ENCODE measurements at regions not wholly inside any gene's neighbourhood (a gene's known extent, or its start where the extent isn't known, plus 50 kb on each side); places are given as distances from the start of the nearest gene placed in this dataset.

DNA sequence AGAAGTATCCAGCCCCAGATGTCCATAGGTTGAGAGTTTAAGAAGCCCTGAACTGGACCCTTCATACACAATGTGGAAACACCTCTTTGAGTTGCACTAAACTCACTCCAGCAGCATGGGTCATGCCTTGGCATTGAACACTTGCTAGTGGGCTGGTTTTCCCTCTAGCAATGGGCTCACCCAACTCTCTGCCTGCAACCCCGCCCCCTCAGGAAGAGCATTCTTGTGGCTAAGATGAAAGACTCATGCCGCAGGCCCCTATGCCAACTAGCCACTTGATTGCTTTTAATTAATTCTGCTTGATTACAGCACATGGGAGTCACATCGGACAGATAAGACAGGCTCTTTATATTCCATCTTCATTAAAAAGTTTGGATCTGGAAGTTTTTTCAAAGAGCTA lies 136.5 kb upstream of the GJB5 start:
- no peak for DNase-seq

- no peak for DNase-seq
Observed at GRCh38 chr1:34619256-34619655, 135.6 kb upstream of the GJB5 start.

DNA sequence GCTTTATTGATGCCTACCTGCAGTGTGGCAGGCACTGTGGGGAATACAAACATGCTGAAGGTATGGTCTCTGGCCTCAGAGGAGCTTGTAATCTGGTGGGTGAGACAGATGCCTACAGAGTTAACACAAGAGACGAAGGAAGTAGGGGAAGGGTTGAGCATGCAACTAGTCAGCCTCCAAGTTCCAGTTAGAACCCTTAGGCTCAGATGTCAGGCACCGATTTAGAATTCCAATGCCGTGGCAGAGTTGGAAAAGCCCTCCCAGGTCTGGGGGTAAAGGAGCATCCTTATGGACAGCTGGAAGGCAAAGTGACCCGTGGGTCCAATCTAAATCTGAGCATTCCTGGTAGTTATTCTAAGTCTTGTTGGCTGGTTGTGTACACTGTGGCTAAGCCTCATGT lies 132.9 kb upstream of the GJB5 start:
- DNase-seq: no peak

DNA sequence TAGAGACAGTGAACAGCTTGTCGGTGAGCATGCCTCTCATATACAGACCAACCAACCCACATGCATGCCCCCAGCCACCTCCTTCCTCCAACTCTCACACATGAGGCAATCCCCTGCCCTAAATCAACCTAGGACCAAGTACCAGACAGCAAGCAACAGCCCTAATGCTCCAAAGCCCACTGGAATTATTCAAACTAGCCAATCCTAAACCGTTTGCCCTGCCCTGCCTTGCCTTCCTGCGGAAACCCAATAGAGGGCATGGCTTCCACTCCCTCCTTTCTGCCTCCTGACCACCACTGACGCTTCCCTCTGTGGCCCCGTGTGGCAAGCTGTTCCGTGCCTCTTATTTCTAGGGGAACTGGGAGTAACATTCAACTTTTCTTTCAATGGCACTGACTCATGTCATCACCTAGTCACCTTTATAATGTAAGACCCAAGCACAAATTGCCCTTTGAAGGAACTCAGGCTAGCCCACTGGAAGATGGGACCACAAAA lies 129.3 kb upstream of the GJB5 start:
- no peak for DNase-seq

- no peak for DNase-seq
Observed at GRCh38 chr1:34627465-34628240, 127.2 kb upstream of the GJB5 start.

GRCh38 chr1:34631126-34631525 lies 123.7 kb upstream of the GJB5 start:
- no peak for DNase-seq

- DNase-seq: no peak
Observed at GRCh38 chr1:34639701-34640100, 115.1 kb upstream of the GJB5 start.

DNA sequence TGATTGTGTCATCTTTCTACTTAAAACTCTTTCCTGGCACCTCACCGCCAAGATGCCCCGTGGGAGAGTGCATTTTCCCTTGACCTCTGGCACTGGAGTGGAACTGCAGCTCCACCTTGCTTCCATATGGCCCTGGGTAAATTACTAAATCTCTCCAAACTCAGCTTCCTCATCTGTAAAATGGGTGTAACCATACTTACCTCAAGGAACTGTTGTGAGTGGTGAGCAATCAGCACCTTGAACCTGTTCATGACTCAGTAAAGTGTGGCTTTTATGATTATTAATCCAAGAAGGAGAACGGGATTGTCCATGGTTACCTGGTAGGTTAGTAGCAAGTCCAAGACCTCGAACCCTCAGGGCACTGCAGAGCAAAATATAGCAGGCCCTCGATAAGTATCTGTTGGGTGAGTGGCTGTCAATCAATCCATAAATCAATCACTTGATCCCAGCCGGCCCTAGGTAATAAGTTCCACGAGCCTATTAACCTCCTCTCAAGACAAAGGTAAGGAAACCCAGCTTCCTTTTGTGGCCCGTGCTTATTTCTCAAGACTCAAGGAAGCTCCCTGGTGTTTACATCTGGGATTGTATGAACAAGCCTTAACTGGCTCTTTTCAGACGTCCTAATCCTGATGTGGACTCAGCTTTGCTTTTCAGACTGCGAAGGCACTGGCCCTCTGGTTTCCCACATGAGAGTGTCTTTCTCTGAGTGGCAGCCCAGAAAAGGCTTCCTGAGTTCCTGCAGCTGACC lies 114.0 kb upstream of the GJB5 start:
- DNase-seq: no peak

- DNase-seq: no peak
Observed at GRCh38 chr1:34642679-34643078, 112.2 kb upstream of the GJB5 start.

DNA sequence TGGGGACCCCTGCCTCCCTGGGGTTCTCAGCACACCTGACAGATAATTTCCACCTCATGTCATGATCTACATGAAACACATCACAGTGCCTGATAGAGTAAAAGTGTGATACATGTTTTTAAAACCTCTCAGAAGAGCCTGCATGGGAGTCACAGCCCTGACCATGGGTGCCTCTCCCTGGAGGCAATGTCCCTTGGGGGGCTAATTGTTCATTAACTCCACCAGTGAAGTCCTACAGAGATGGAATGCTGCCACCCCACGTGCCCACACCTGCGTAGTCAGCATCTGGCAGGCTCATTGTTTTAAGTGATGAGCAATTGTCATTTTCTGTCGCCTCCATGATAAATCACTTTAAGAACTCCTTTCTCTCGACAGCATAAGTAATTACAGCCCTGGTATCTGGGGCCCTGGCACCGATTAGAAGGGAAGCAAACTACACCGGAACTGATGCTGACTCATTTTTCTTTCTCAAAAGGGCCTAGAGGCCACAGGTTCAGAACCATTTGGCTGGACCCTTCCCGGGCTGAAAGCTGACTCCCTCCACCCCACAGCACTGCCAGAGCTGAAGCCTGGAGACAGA lies 109.6 kb upstream of the GJB5 start:
- DNase-seq: no peak

- DNase-seq: no peak
Observed at GRCh38 chr1:34645919-34646318, 108.9 kb upstream of the GJB5 start.

DNA sequence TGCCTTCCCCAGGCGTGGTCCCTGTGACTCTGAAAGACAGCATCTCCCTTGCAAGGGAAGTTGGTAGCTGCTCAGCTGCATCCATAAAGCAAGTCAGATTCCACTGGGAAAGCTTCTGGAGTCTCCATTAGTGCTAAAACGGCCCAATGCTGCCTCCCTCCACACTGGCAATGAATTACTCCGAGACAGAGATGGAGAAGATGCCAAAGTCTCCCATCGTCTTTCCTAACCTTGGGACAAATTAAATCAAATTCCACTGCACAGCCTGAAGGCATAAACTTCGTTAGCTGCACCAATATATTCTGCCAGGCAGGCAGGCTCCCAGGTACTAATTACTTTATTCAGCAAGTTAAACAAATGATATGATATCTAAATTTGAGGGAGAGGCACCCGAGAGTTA lies 106.3 kb upstream of the GJB5 start:
- DNase-seq: no peak

- no peak for DNase-seq
Observed at GRCh38 chr1:34650090-34650489, 104.8 kb upstream of the GJB5 start.

GRCh38 chr1:34650800-34651199 lies 104.0 kb upstream of the GJB5 start:
- DNase-seq: no peak

GRCh38 chr1:34653110-34653509 lies 101.7 kb upstream of the GJB5 start:
- DNase-seq: no peak

DNA sequence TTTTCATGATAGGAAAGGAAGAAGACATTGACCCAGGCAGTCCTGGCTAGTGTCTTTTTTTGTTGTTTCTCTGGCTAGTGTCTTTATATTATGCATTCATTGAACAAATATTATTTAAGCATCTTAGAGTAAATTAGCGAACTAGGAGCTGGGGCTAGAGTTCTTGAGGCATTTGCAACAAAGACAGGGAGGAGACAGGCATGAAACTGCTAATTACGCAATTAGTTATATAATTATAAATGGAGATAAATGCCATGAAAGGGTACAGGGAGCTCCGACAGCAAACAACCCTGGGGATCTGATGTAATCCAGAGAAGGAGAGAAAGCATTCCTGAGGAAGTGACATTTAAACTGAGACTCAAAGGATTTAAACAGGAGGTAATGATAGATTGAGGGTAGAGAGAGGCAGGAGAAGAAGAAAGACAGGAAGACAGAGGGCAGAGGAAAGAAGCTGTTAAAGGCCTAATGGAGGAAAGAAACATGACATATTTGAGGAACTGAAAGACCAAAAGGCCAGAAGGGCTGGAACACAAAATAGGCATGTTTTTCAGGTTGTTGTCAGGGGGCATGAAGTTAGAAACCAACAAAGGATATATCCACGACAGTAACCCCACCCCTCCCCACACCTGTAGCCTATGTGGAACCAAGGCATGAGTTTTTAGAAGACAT lies 99.5 kb upstream of the GJB5 start:
- no peak for DNase-seq

DNA sequence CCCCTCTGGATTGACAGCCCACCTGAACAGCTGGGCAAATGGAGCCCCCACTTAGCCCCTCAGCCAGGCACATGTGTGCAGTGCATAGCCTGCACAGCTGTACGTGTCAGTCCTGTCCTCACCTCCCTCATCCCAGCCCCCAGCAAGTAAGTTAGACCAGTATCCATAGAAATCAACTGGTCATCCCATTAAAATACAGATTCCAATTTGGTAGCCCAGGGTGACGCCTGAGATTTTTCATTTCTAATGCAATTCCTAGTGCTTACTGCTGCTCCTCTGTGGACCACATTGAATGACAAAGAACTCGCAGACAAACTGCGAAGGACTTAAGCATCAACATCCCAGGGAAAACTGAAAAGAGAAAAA lies 99.0 kb upstream of the GJB5 start:
- no peak for DNase-seq

GRCh38 chr1:34656299-34656698 lies 98.5 kb upstream of the GJB5 start:
- DNase-seq: no peak

DNA sequence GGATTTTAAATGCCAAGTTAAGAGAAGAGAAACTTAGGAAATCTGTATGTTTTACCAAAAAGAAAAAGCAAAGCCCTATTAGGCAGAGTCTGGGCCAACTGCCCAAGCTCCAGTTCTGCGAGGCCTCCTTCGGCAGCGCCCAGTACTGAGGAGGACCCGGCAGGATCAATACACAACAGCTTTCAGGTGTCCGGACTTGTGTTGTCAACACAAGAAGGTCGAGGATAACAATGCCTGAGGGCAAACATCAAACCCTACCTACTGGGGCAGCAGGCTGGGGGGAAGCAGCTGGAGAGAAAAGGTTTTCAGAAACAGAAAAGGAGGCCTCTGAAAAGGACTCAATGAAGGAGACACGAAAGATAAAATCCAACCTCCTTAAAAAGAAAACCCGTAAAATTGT lies 98.1 kb upstream of the GJB5 start:
- DNase-seq: no peak

DNA sequence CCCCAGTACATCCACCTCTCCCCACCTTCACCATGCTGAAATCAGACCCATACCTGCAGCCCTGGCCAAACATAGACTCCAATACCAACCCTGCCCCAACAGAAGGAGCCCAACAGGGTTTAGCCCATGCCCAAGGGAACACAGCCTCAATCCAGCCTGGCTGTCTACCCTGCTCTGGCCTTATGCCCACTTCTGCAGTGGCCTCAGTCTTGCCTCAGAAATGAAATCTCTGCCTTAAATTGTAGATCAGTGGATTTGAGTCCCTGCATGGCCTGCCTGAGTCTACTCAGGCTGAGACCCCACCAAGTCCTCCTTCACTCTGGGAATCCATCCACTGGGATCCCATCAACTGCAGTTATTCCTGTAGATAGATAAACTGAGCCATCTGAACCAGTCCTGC lies 97.6 kb upstream of the GJB5 start:
- no peak for DNase-seq

- no peak for DNase-seq
Observed at GRCh38 chr1:34657849-34658248, 97.0 kb upstream of the GJB5 start.

DNA sequence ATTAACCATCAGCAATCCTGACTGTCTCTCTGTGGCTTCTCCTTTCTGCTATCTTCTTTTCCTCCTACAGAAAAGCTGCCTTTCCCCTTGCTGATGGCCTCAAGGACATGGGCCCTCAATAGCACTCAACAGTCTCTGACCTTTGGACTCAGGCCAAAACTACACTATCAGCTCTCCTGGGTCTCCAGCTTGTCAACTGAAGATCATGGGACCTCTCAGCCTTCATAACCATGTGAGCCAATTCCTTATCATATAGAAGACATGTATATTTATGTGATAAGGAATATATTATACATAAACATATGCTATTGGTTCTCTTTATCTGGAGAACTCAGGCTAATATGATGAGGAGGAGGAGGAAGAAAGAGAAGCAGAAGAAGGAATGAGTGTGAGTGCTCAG lies 91.8 kb upstream of the GJB5 start:
- no peak for DNase-seq

DNA sequence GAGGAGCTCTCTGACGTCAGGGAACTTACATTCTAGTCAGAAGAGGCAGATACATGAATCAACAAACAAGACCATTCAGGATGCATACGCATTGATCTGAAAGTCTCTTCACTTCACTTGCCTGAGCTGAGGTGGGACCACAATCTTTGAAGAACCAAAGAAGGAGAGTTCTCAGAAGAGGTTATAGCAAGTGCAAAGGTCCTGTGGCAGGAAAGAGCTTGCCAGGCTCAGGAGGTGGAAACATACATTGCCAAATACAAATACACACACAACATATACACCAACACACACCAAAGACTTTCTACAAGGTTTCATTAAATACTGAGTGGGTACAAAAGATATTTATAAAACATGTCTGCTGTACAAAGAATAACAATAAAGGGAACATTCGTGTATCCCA lies 86.8 kb upstream of the GJB5 start:
- DNase-seq: no peak

- DNase-seq: no peak
Observed at GRCh38 chr1:34670982-34671381, 83.9 kb upstream of the GJB5 start.

Data from stimulated activated CD4-positive, alpha-beta T cell treated with anti-CD3 and anti-CD28 coated beads, Interleukin-4, amount 100 ng/mL, for 4 hours (primary cell).